Gastroesophageal sphincter (tissue), 2 donors: ENCODE measurements at regions not wholly inside any gene's neighbourhood (a gene's known extent, or its start where the extent isn't known, plus 50 kb on each side); places are given as distances from the start of the nearest gene placed in this dataset.
"Not testable (repeated sequence)": the region's sequence is repeated elsewhere in the genome, so short reads cannot be mapped to it uniquely, and the experiment has no call there.

Experiments
- EP300 ChIP-seq: sonication (generic); formaldehyde crosslinking; IDR thresholded peaks from one replicate; pipeline ENCODE4 v1.6.1; 2017; ENCODE audit warnings: antibody characterized with exemption, mild to moderate bottlenecking
- POLR2AphosphoS5 ChIP-seq: sonication (generic); formaldehyde crosslinking; IDR thresholded peaks from one replicate; pipeline ENCODE4 v1.6.1; 2017; ENCODE audit warnings: antibody characterized with exemption

GRCh38 chr10:27347827-27348207 is 107.2 kb upstream of the ACBD5 start:
- TF ChIP-seq POLR2AphosphoS5, EP300: not testable (repeated sequence)
